Astrocyte (in vitro differentiated cells and primary cell): ENCODE measurements at regions not wholly inside any gene's neighbourhood (a gene's known extent, or its start where the extent isn't known, plus 50 kb on each side); places are given as distances from the start of the nearest gene placed in this dataset.

Experiments used
- DNase-seq: peaks from one replicate; pipeline ENCODE4 v3.0.0-alpha.2; 2010; ENCODE audit warnings: low read depth
- FAIRE-seq: peaks from 2 replicates; lab custom pipeline; 2011; peaks lifted over from hg19 to GRCh38; lab: Jason Lieb, UNC
- H2AFZ ChIP-seq: 2 replicates; pipeline ENCODE4 v1.6.0; 2012; ENCODE audit warnings: low read depth, low read length, inconsistent platforms
- H3K27ac ChIP-seq: 2 replicates; pipeline ENCODE4 v1.5.1; 2011; ENCODE audit warnings: low read depth, low read length, inconsistent platforms
- H3K27me3 ChIP-seq: 2 replicates; pipeline ENCODE4 v1.6.0; 2011; ENCODE audit warnings: low read length, inconsistent platforms; ENCODE audit not compliant: insufficient read depth
- H3K36me3 ChIP-seq: 2 replicates; pipeline ENCODE4 v1.5.1; 2011; ENCODE audit warnings: low read length, inconsistent platforms; ENCODE audit not compliant: insufficient read depth
- H3K4me1 ChIP-seq: 2 replicates; pipeline ENCODE4 v1.5.1; 2011; ENCODE audit warnings: low read length, inconsistent platforms; ENCODE audit not compliant: insufficient read depth
- H3K4me2 ChIP-seq: 2 replicates; pipeline ENCODE4 v1.6.0; 2012; ENCODE audit warnings: low read length, inconsistent platforms
- H3K4me3 ChIP-seq: 2 replicates; pipeline ENCODE4 v1.5.1; 2011; ENCODE audit warnings: low read depth, mild to moderate bottlenecking, low read length, inconsistent platforms; ENCODE audit not compliant: insufficient read depth
- H3K79me2 ChIP-seq: 2 replicates; pipeline ENCODE4 v1.6.0; 2012; ENCODE audit warnings: mild to moderate bottlenecking, low read length, inconsistent platforms; ENCODE audit not compliant: insufficient read depth
- H3K9ac ChIP-seq: 2 replicates; pipeline ENCODE4 v1.6.0; 2012; ENCODE audit warnings: mild to moderate bottlenecking, low read length, inconsistent platforms
- H3K9me3 ChIP-seq: 2 replicates; pipeline ENCODE4 v1.5.1; 2012; ENCODE audit warnings: low read depth, mild to moderate bottlenecking, low read length, inconsistent platforms; ENCODE audit not compliant: insufficient read depth
- H4K20me1 ChIP-seq: 2 replicates; pipeline ENCODE4 v1.6.0; 2012; ENCODE audit warnings: low read length, inconsistent platforms; ENCODE audit not compliant: insufficient read depth
- H3K27ac Mint-ChIP-seq: one replicate; pipeline ENCODE4 v1.8.0; 2021; ENCODE audit warnings: mild to moderate bottlenecking, mixed read lengths; ENCODE audit not compliant: unreplicated experiment
- H3K27me3 Mint-ChIP-seq: one replicate; pipeline ENCODE4 v1.8.0; 2021; ENCODE audit warnings: low read depth, mixed read lengths; ENCODE audit not compliant: unreplicated experiment
- H3K36me3 Mint-ChIP-seq: one replicate; pipeline ENCODE4 v1.8.0; 2021; ENCODE audit warnings: low read depth, mixed read lengths; ENCODE audit not compliant: unreplicated experiment
- H3K4me1 Mint-ChIP-seq: one replicate; pipeline ENCODE4 v1.8.0; 2021; ENCODE audit warnings: low read depth, mixed read lengths; ENCODE audit not compliant: unreplicated experiment
- H3K4me3 Mint-ChIP-seq: one replicate; pipeline ENCODE4 v1.8.0; 2021; ENCODE audit warnings: mild to moderate bottlenecking, moderate library complexity, mixed read lengths; ENCODE audit not compliant: unreplicated experiment
- H3K9me3 Mint-ChIP-seq: one replicate; pipeline ENCODE4 v1.8.0; 2021; ENCODE audit warnings: mild to moderate bottlenecking, mixed read lengths; ENCODE audit not compliant: unreplicated experiment
- CTCF ChIP-seq: IDR thresholded peaks from 2 replicates; pipeline ENCODE4 v1.5.1; 2011; ENCODE audit warnings: low read depth, mild to moderate bottlenecking, inconsistent platforms, low read length, moderate library complexity; ENCODE audit not compliant: insufficient read depth
- EZH2 ChIP-seq: IDR thresholded peaks from 2 replicates; pipeline ENCODE4 v1.6.1; 2012; ENCODE audit warnings: mild to moderate bottlenecking, low read length, inconsistent platforms; ENCODE audit not compliant: insufficient read depth

GRCh38 chr5:79857714-79858409 lies 133.2 kb downstream of the MTX3 start:
- no peaks in the 10 kb centered on the region for H3K9me3 ChIP-seq
- H3K4me3 Mint-ChIP-seq, result no peak overlapping the region
- H3K27ac ChIP-seq, result no peak overlapping the region
- no peaks in the 10 kb centered on the region for H3K36me3 Mint-ChIP-seq
- H3K36me3 ChIP-seq, result no peaks in the 10 kb centered on the region
- no peaks in the 10 kb centered on the region for H3K4me1 ChIP-seq
- FAIRE-seq, result peak; percentile 72
- H3K4me1 Mint-ChIP-seq, result no peaks in the 10 kb centered on the region
- H3K4me2 ChIP-seq, result no peak overlapping the region
- no peaks in the 10 kb centered on the region for H3K27me3 Mint-ChIP-seq
- DNase-seq, result peak; percentile 15
- no peak overlapping the region for H2AFZ ChIP-seq
- H4K20me1 ChIP-seq, result no peaks in the 10 kb centered on the region
- no peaks in the 10 kb centered on the region for H3K79me2 ChIP-seq
- no peaks in the 10 kb centered on the region for H3K27me3 ChIP-seq
- no peak for TF ChIP-seq EZH2
- TF ChIP-seq CTCF, result peak; percentile 99
- H3K4me3 ChIP-seq, result no peak overlapping the region
- H3K9me3 Mint-ChIP-seq, result no peaks in the 10 kb centered on the region
- no peak overlapping the region for H3K27ac Mint-ChIP-seq
- no peak overlapping the region for H3K9ac ChIP-seq

GRCh38 chr5:79856456-79857055 lies 134.5 kb downstream of the MTX3 start:
- Histone ChIP-seq H3K27me3 (no peaks in the 10 kb centered on the region), H3K79me2 (no peaks in the 10 kb centered on the region), H2AFZ (no peak overlapping the region), H3K9me3 (no peaks in the 10 kb centered on the region), H3K4me2 (no peak overlapping the region), H3K4me3 (no peak overlapping the region), H3K36me3 (no peaks in the 10 kb centered on the region), H4K20me1 (no peaks in the 10 kb centered on the region), H3K9ac (no peak overlapping the region), H3K4me1 (no peaks in the 10 kb centered on the region), H3K27ac (no peak overlapping the region)
- H3K27me3 Mint-ChIP-seq, result peaks cover 6% of the 10 kb centered on the region
- no peak overlapping the region for H3K4me3 Mint-ChIP-seq
- H3K27ac Mint-ChIP-seq, result no peak overlapping the region
- no peaks in the 10 kb centered on the region for H3K4me1 Mint-ChIP-seq
- no peaks in the 10 kb centered on the region for H3K9me3 Mint-ChIP-seq
- TF ChIP-seq CTCF, result no peak
- TF ChIP-seq EZH2, result no peak
- no peaks in the 10 kb centered on the region for H3K36me3 Mint-ChIP-seq
- FAIRE-seq, result no peak
- DNase-seq, result no peak
